ENCODE measurements at regions not wholly inside any gene's neighbourhood (a gene's known extent, or its start where the extent isn't known, plus 50 kb on each side); places are given as distances from the start of the nearest gene placed in this dataset.

- H3K27ac ChIP-seq (ENCODE audit: low read depth, low read length): no peak overlapping the region
- H2AFZ ChIP-seq (ENCODE audit: low read depth, low read length, poor library complexity, severe bottlenecking): no peak overlapping the region
- no peaks in the 10 kb centered on the region for H3K4me1 ChIP-seq (ENCODE audit: control insufficient read depth in 1 of 2, insufficient read depth in 2 of 2, low read length in 2 of 2)
- no peak for TF ChIP-seq ZFX (IDR thresholded peaks at IDR 0.05)
- no peak for TF ChIP-seq ATF3 (IDR thresholded peaks at IDR 0.05)
- TF ChIP-seq, protein P1, sequence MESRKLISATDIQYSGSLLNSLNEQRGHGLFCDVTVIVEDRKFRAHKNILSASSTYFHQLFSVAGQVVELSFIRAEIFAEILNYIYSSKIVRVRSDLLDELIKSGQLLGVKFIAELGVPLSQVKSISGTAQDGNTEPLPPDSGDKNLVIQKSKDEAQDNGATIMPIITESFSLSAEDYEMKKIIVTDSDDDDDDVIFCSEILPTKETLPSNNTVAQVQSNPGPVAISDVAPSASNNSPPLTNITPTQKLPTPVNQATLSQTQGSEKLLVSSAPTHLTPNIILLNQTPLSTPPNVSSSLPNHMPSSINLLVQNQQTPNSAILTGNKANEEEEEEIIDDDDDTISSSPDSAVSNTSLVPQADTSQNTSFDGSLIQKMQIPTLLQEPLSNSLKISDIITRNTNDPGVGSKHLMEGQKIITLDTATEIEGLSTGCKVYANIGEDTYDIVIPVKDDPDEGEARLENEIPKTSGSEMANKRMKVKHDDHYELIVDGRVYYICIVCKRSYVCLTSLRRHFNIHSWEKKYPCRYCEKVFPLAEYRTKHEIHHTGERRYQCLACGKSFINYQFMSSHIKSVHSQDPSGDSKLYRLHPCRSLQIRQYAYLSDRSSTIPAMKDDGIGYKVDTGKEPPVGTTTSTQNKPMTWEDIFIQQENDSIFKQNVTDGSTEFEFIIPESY (IDR thresholded peaks at IDR 0.05; ENCODE audit: extremely low read depth, insufficient replicate concordance, low read length): no peak
- no peak for TF ChIP-seq REST (IDR thresholded peaks at IDR 0.05; ENCODE audit: low read depth)
- TF ChIP-seq RAD21 (IDR thresholded peaks at IDR 0.05; ENCODE audit: low read depth): no peak
- no peak for TF ChIP-seq FOSL1 (IDR thresholded peaks at IDR 0.05; ENCODE audit: low read depth)
- TF ChIP-seq CEBPB (IDR thresholded peaks at IDR 0.05; ENCODE audit: low read depth): no peak
- TF ChIP-seq POLR2AphosphoS5 (IDR thresholded peaks at IDR 0.05; ENCODE audit: low read depth, low read length): no peak
- no peak for TF ChIP-seq TCF7L2 (IDR thresholded peaks at IDR 0.05; ENCODE audit: borderline replicate concordance, extremely low read depth, insufficient read depth, insufficient read length)
- DNase-seq (ENCODE audit: low read depth, low spot score) (no peak), ATAC-seq (no peak)
- ChIA-PET POLR2A (no interaction called here), RAD21 (ENCODE audit: low non-redundant PET in 1 of 2, low total read pairs in 2 of 2, uncharacterized antibody in 2 of 2, unreplicated experiment in 2 of 2) (no interaction called here), CTCF (no interaction called here)
- H3K9me2 ChIP-seq (ENCODE audit: insufficient read depth): no peaks in the 10 kb centered on the region
- no peaks in the 10 kb centered on the region for H3K79me2 ChIP-seq (ENCODE audit: insufficient read depth, low read length)
- no TSS peak for BruUV-seq (replicated peaks)
- no peaks in the 10 kb centered on the region for H3K36me3 ChIP-seq (ENCODE audit: control insufficient read depth in 1 of 2, insufficient read depth in 2 of 2, low read length in 2 of 2)
- H3K9ac ChIP-seq (ENCODE audit: low read length): no peak overlapping the region
- H3K4me3 ChIP-seq (replicated peaks in 1 of 2; ENCODE audit: low read depth in 1 of 2, low read length in 2 of 2): no peak overlapping the region
- H3K27me3 ChIP-seq (ENCODE audit: insufficient read depth, low read length): no peaks in the 10 kb centered on the region
- intact Hi-C loops (cut with micrococcal nuclease): no loop called here
- H3K9me3 ChIP-seq (ENCODE audit: control insufficient read depth in 1 of 2, insufficient read depth in 1 of 2, low read depth in 1 of 2, low read length in 2 of 2): peaks cover 0 to 18% of the 10 kb centered on the region in 2 experiments; a peak in 3 of 4 replicates
- H4K20me1 ChIP-seq (ENCODE audit: insufficient read depth): no peaks in the 10 kb centered on the region; the same call in 1 of the 2 replicates
- H3K4me2 ChIP-seq (ENCODE audit: low read length): no peak overlapping the region
These were observed 103.9 kb upstream of the DCC start for GRCh38 chr18:52236131-52236530.

Measured in HCT116 (cell line).